Adipocyte (in vitro differentiated cells): ENCODE measurements at regions not wholly inside any gene's neighbourhood (a gene's known extent, or its start where the extent isn't known, plus 50 kb on each side); places are given as distances from the start of the nearest gene placed in this dataset.
A peak's percentile ranks its signal among the peaks of the same experiment; 100 is the strongest.

Source experiments
- DNase-seq: peaks from one replicate; pipeline ENCODE4 v3.0.0-alpha.2; 2015; ENCODE audit warnings: low read depth
- H3K27me3 ChIP-seq: replicated peaks from 2 replicates; pipeline ENCODE4 v1.7.0; 2013; ENCODE audit warnings: mild to moderate bottlenecking, low read length, moderate library complexity; ENCODE audit not compliant: control insufficient read depth, insufficient read depth
- H3K36me3 ChIP-seq: 2 replicates; pipeline ENCODE4 v1.7.0; 2013; ENCODE audit warnings: low read length, mild to moderate bottlenecking, moderate library complexity; ENCODE audit not compliant: control insufficient read depth, insufficient read depth, severe bottlenecking
- H3K4me1 ChIP-seq: 2 replicates; pipeline ENCODE4 v1.7.0; 2013; ENCODE audit warnings: mild to moderate bottlenecking, low read length, moderate library complexity; ENCODE audit not compliant: control insufficient read depth, insufficient read depth
- H3K4me3 ChIP-seq: 2 replicates; pipeline ENCODE4 v1.7.0; 2013; ENCODE audit warnings: mild to moderate bottlenecking, low read length, moderate library complexity
- H3K9ac ChIP-seq: 2 replicates; pipeline ENCODE4 v1.7.0; 2013; ENCODE audit warnings: mild to moderate bottlenecking, low read length, moderate library complexity
- H3K9me3 ChIP-seq: 2 replicates; pipeline ENCODE4 v1.7.0; 2013; ENCODE audit warnings: mild to moderate bottlenecking, low read length, moderate library complexity; ENCODE audit not compliant: control insufficient read depth

DNA sequence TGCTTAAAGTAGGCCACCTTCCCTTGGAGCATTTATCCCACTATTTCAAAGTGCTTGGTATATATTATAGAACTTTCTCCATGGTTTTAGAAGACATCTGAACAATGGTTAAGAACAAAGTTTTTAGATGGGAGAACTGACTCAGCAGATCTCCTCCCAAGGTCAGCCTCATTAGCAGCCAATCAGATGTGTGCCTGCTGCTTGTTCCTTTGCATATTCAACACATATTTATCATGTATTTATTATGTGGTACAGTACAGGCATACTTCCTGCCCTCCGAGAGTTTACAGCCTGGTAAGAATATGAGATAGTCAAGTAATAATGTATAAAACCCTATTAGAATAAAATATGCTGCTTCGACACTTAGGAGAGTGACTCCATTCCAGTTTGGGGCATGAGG is 120.1 kb upstream of the NRP1 start:
- no peak overlapping the region for H3K4me3 ChIP-seq
- peaks cover 7% of the 10 kb centered on the region for H3K9me3 ChIP-seq
- no peaks in the 10 kb centered on the region for H3K36me3 ChIP-seq
- H3K27me3 ChIP-seq: no peaks in the 10 kb centered on the region
- H3K4me1 ChIP-seq: peaks cover 9% of the 10 kb centered on the region
- no peak overlapping the region for H3K9ac ChIP-seq
- no peak for DNase-seq

DNA sequence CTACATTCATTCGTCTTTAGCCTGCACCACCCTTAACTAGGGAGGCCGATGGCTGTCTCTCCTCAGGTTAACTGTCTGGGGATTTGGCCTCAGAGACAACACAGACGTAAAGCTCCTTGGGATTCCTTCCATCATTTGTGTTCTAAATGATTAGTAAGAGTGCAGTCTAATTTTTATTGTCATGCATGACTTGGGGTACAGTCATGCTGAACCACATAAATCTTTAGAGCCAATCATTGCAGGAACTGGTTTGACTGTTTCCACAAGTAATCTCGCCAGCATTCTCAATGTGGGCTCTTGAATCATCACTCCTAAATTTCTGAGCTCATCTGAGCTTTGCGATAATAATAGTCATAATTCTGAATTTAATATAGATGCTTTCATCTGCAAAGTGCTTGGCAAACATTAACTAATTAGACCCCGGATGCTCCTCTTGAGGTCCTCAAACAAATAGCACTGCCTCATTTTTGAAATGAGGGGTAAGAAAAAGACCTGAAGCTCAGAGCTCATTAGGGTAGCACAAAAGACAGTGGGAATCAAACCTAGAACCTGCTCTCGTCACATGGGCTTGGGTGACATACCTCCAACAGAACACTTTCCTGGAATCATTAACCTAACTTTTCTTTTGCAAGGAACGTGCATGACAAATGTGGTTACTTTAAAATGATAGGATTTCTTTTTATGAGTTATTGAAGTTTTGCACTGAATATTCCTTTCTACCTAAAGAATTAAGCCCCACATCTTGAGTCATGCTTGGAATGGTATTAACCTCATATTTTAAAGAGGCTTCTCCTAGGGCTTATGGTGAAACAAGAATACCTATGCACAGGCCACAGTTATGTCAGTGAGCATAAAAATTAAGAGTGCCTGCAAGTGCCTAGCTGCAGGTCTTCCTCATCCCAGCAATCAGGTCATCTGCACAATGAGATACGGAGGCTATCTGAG is 118.9 kb upstream of the NRP1 start:
- Histone ChIP-seq H3K4me1 (peaks cover 7% of the 10 kb centered on the region), H3K9me3 (peaks cover 7% of the 10 kb centered on the region), H3K4me3 (no peak overlapping the region), H3K9ac (no peak overlapping the region), H3K27me3 (no peaks in the 10 kb centered on the region), H3K36me3 (no peaks in the 10 kb centered on the region)
- DNase-seq: peak; percentile 55

DNA sequence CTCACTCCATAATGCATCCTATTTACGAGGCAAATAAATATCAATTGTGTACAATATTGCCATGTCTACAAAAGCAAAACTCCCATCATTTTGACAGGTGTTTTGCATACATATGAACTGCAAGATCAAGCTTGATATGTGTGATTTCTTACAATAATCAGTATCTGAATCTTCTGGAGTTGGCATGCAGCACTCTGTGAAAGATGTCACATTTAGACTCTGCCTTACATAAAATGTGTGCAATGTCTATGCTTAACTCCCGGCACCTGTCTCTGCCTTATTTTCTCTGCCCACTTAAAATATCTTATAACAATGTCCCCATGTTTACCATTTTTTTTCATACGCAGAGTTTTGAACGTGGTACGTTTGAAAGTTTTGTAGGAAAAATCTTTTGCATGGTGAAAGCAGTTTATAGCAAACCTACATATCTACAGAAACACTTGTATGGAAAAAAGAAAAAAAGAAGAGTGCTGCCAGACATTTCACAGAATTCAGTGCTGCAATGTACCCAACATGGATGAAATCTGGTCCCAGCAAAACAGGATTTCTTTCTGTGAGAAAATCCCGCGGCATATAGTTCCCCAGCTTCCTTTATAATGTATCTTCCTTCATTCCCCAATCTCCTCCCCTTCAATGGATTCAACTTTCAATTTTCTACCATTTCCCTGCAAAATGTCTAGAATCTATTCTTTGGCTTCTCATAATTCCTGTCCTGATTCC is 114.1 kb upstream of the NRP1 start:
- Histone ChIP-seq H3K9ac (no peak overlapping the region), H3K36me3 (no peaks in the 10 kb centered on the region), H3K4me1 (peaks cover 7% of the 10 kb centered on the region), H3K4me3 (no peak overlapping the region), H3K27me3 (no peaks in the 10 kb centered on the region), H3K9me3 (peaks cover 7% of the 10 kb centered on the region)
- DNase-seq: no peak

DNA sequence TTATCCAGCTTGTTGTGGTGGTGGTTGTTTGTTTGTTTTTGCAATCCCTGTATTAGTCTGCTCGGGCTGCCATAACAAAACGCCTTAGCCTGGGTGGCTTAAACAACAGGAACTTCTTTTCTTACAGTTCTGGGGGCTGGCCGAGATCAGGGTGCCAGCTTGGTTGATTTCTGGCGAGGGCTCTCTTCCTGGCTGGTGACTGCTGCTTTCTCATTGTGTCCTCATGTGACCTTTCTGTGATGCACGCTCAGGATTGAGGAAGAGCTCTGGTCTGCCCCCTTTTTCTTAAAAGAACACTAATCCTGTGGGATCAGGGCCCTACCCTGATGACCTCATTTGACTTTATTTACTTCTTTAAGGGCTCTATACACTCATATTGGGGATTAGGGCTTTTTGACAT is 107.1 kb upstream of the NRP1 start:
- Histone ChIP-seq H3K27me3 (no peaks in the 10 kb centered on the region), H3K4me3 (no peak overlapping the region), H3K4me1 (no peaks in the 10 kb centered on the region), H3K36me3 (no peaks in the 10 kb centered on the region), H3K9ac (no peak overlapping the region), H3K9me3 (no peaks in the 10 kb centered on the region)
- no peak for DNase-seq

GRCh38 chr10:33434933-33435332 is 100.5 kb upstream of the NRP1 start:
- H3K4me1 ChIP-seq: no peaks in the 10 kb centered on the region
- DNase-seq: no peak
- no peaks in the 10 kb centered on the region for H3K27me3 ChIP-seq
- H3K4me3 ChIP-seq: peak overlapping the region; percentile 54
- peak overlapping the region; percentile 40 for H3K9ac ChIP-seq
- H3K36me3 ChIP-seq: no peaks in the 10 kb centered on the region
- no peaks in the 10 kb centered on the region for H3K9me3 ChIP-seq

DNA sequence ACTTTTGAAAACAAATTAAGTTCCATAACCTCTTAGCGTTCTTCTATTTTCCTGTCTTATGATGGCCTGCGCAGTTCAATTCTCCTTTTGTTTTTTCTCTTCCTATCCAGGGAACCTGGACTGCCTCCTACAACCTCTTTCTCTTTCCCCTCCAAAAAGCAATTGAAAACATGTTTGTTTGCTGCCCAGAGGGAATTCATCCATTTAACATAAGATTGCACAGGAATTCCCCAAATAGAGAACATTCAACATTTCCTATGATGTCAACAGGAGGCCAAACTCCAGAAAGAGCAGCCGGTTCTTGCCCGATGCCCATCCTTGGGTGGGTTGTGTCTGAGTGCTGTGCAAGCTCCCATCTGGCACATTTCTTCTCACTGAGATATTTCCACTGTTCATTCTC is 94.2 kb upstream of the NRP1 start:
- no peaks in the 10 kb centered on the region for H3K9me3 ChIP-seq
- H3K4me1 ChIP-seq: peaks cover 5% of the 10 kb centered on the region
- peak; percentile 72 for DNase-seq
- H3K4me3 ChIP-seq: no peak overlapping the region
- no peak overlapping the region for H3K9ac ChIP-seq
- no peaks in the 10 kb centered on the region for H3K36me3 ChIP-seq
- H3K27me3 ChIP-seq: no peaks in the 10 kb centered on the region

DNA sequence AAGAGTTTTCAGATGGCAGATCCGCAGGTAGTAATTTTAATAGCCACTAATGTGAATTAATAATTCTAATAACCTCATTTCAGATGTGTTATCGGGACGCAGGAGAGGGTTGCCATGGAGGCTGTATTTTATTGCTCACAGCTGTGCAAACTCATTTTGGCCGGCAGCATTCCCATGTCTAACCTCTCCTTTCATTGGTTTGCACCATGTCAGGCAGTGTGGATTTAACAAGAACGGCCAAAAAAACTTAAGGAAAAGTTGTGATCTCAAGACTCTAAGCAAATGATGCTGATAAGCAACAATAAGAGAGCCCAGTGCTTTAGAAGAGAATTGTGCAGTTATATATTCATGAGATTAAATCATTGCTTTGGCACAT is 88.7 kb upstream of the NRP1 start:
- H3K4me3 ChIP-seq: no peak overlapping the region
- H3K9me3 ChIP-seq: no peaks in the 10 kb centered on the region
- no peak overlapping the region for H3K9ac ChIP-seq
- H3K36me3 ChIP-seq: no peaks in the 10 kb centered on the region
- peaks cover 30% of the 10 kb centered on the region for H3K4me1 ChIP-seq
- H3K27me3 ChIP-seq: no peaks in the 10 kb centered on the region
- DNase-seq: no peak

DNA sequence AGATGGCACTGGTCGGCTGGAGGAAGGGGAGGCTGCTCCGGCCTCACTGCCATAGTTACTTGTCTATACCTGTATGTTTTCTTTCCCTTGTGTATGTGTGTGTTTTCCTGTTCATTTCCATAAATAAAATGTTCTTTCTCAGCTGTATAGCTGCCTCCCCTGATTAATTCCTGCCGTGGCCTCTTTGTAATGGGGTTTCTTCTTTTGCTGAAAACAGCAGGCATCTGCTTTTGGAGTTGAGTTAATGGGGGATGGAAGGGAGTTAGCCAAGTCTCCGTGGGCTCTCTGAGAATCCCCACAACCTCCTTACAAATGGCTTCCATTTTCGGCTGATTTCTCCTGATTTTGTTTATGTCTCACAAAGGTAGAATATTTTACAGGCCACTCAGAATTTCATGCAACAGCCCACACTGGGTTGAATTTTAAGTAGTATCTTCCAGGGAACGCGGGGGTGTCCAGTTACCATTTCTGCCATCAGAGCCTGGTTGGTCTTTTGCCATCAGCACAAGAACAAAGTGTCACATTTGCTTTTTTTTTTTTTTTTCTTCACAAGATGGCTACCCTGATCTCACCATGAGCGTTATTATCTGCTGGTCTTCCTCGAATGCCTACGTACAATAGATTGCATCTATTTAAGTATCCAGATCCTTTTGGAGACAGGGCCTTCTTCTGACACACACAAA is 88.1 kb upstream of the NRP1 start:
- DNase-seq: no peak
- H3K9ac ChIP-seq: no peak overlapping the region
- no peak overlapping the region for H3K4me3 ChIP-seq
- no peaks in the 10 kb centered on the region for H3K27me3 ChIP-seq
- H3K9me3 ChIP-seq: no peaks in the 10 kb centered on the region
- H3K4me1 ChIP-seq: peaks cover 30% of the 10 kb centered on the region
- no peaks in the 10 kb centered on the region for H3K36me3 ChIP-seq

GRCh38 chr10:33421789-33422462 is 87.5 kb upstream of the NRP1 start:
- no peak overlapping the region for H3K4me3 ChIP-seq
- H3K27me3 ChIP-seq: no peaks in the 10 kb centered on the region
- DNase-seq: peak; percentile 94
- no peaks in the 10 kb centered on the region for H3K36me3 ChIP-seq
- no peaks in the 10 kb centered on the region for H3K9me3 ChIP-seq
- no peak overlapping the region for H3K9ac ChIP-seq
- H3K4me1 ChIP-seq: peaks cover 30% of the 10 kb centered on the region

DNA sequence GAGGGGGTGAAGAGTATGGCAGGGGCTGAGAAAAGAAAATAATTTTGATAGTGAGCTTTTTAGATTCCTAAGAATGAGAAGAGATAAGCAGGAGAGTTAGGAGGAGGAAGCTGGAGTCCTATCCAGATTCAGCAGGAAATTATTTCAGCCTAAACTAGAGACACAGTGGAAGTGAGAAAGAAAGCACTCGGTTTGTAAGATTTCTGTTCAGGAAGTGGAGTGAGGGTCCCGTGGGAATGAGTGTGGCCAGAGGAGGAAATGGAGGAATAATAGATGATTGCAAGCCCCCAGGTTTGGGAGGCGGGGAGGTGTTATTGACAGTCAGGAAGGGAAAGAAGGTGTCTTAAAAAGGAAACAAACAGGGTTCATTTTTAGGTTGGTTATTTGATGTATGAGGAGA is 84.8 kb upstream of the NRP1 start:
- H3K4me1 ChIP-seq: peaks cover 30% of the 10 kb centered on the region
- no peaks in the 10 kb centered on the region for H3K36me3 ChIP-seq
- H3K9ac ChIP-seq: no peak overlapping the region
- H3K27me3 ChIP-seq: no peaks in the 10 kb centered on the region
- no peaks in the 10 kb centered on the region for H3K9me3 ChIP-seq
- no peak for DNase-seq
- H3K4me3 ChIP-seq: no peak overlapping the region

- H3K36me3 ChIP-seq: no peaks in the 10 kb centered on the region
- peaks cover 34% of the 10 kb centered on the region for H3K4me1 ChIP-seq
- DNase-seq: no peak
- H3K9me3 ChIP-seq: no peaks in the 10 kb centered on the region
- no peak overlapping the region for H3K4me3 ChIP-seq
- no peaks in the 10 kb centered on the region for H3K27me3 ChIP-seq
- no peak overlapping the region for H3K9ac ChIP-seq
Measured at GRCh38 chr10:33418301-33418700, 83.8 kb upstream of the NRP1 start.
